Stomach (tissue), 4 donors: ENCODE measurements at regions not wholly inside any gene's neighbourhood (a gene's known extent, or its start where the extent isn't known, plus 50 kb on each side); places are given as distances from the start of the nearest gene placed in this dataset.

Experiments used
- EP300 ChIP-seq: sonication (generic); formaldehyde crosslinking; IDR thresholded peaks from one replicate; pipeline ENCODE4 v1.6.1; 2017; ENCODE audit warnings: antibody characterized with exemption
- POLR2A ChIP-seq, 4 donors: fragments of 450-650 bp; IDR thresholded peaks; one replicate each; pipeline ENCODE4 v1.6.1; 2016; ENCODE audit warnings: antibody characterized with exemption in 4 of 4, control low read depth in 2 of 4, mild to moderate bottlenecking in 1 of 4, moderate library complexity in 1 of 4
- POLR2AphosphoS5 ChIP-seq, 3 donors: sonication (generic); formaldehyde crosslinking; IDR thresholded peaks; one replicate each; pipeline ENCODE4 v1.6.1; 2016; ENCODE audit warnings: antibody characterized with exemption in 3 of 3
- TF ChIP-seq, protein P1 (sequence below), 7 experiments: fragments of 450-650 bp in 4 of 7; fragments of 200-600 bp in 3 of 7; sonication (generic) in 3 of 7; IDR thresholded peaks; one replicate each; pipeline ENCODE4 v1.5.1; 2016 to 2019; ENCODE audit warnings: antibody characterized with exemption in 7 of 7, control low read depth in 2 of 7, mild to moderate bottlenecking in 1 of 7

GRCh38 chr4:126935801-126936200 is 697.0 kb upstream of the INTU start:
- TF ChIP-seq, protein P1, sequence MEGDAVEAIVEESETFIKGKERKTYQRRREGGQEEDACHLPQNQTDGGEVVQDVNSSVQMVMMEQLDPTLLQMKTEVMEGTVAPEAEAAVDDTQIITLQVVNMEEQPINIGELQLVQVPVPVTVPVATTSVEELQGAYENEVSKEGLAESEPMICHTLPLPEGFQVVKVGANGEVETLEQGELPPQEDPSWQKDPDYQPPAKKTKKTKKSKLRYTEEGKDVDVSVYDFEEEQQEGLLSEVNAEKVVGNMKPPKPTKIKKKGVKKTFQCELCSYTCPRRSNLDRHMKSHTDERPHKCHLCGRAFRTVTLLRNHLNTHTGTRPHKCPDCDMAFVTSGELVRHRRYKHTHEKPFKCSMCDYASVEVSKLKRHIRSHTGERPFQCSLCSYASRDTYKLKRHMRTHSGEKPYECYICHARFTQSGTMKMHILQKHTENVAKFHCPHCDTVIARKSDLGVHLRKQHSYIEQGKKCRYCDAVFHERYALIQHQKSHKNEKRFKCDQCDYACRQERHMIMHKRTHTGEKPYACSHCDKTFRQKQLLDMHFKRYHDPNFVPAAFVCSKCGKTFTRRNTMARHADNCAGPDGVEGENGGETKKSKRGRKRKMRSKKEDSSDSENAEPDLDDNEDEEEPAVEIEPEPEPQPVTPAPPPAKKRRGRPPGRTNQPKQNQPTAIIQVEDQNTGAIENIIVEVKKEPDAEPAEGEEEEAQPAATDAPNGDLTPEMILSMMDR (IDR thresholded peaks at IDR 0.05), result no peak
- TF ChIP-seq POLR2A (IDR thresholded peaks at IDR 0.05), result no peak
- no peak for TF ChIP-seq POLR2AphosphoS5 (IDR thresholded peaks at IDR 0.05)
- no peak for TF ChIP-seq EP300
